ENCODE measurements at regions not wholly inside any gene's neighbourhood (a gene's known extent, or its start where the extent isn't known, plus 50 kb on each side); places are given as distances from the start of the nearest gene placed in this dataset.

GRCh38 chr2:177075254-177075653, 137.3 kb upstream of the HNRNPA3 start:
- Histone ChIP-seq H4K20me1 (ENCODE audit: insufficient read depth, low read length) (no peaks in the 10 kb centered on the region), H3K36me3 (replicated peaks in 1 of 2; ENCODE audit: control insufficient read depth in 1 of 2, insufficient read depth in 2 of 2, low read length in 2 of 2) (no peaks in the 10 kb centered on the region), H3K9ac (ENCODE audit: insufficient read depth, low read depth, low read length) (no peak overlapping the region), H3K4me1 (ENCODE audit: insufficient read depth, low read length) (no peaks in the 10 kb centered on the region), H3K4me3 (replicated peaks in 1 of 3; ENCODE audit: insufficient read depth in 1 of 3, low read depth in 2 of 3, low read length in 3 of 3) (no peak overlapping the region), H3K27me3 (ENCODE audit: control insufficient read depth in 1 of 2, insufficient read depth in 2 of 2, low read length in 2 of 2) (peaks cover 4 to 8% of the 10 kb centered on the region in 2 experiments; a peak in 3 of 5 replicates), H3K79me2 (ENCODE audit: insufficient read depth, low read length) (no peaks in the 10 kb centered on the region), H3K9me3 (ENCODE audit: low read length) (no peaks in the 10 kb centered on the region), H3K4me2 (ENCODE audit: low read depth, low read length) (no peak overlapping the region), H2AFZ (ENCODE audit: low read length) (no peak overlapping the region), H3K27ac (ENCODE audit: extremely low read length, insufficient read depth, low read length) (no peak overlapping the region)
- ChIA-PET CTCF (ENCODE audit: low intra/inter-chr PET ratio, low total read pairs) (no interaction called here), POLR2A (no interaction called here)
- intact Hi-C loops (cut with micrococcal nuclease; ENCODE audit: unreplicated experiment) (no loop called here), in situ Hi-C loops (cut with HindIII; ENCODE audit: extremely low pct_ligation_motif_present, low pct_unique_long_range_greater_than_20kb) (no loop called here)
- no peak for DNase-seq (ENCODE audit: low spot score)
- no peak for FAIRE-seq
- WGBS (ENCODE audit: low lambda C conversion rate), result under 1% methylated on average over 3 of the region's 3 CpGs
- ATAC-seq, result no peak
- BruUV-seq (replicated peaks), result no TSS peak
- TF ChIP-seq ZFP62 (CRISPR knock-in tag; IDR thresholded peaks at IDR 0.05), result no peak
- TF ChIP-seq TRIM24 (CRISPR knock-in tag; IDR thresholded peaks at IDR 0.05), result no peak
- TF ChIP-seq HHEX (CRISPR knock-in tag; IDR thresholded peaks at IDR 0.05), result no peak
- no peak for TF ChIP-seq ZNF598 (CRISPR knock-in tag; IDR thresholded peaks at IDR 0.05; ENCODE audit: borderline replicate concordance)
- TF ChIP-seq, protein P1, sequence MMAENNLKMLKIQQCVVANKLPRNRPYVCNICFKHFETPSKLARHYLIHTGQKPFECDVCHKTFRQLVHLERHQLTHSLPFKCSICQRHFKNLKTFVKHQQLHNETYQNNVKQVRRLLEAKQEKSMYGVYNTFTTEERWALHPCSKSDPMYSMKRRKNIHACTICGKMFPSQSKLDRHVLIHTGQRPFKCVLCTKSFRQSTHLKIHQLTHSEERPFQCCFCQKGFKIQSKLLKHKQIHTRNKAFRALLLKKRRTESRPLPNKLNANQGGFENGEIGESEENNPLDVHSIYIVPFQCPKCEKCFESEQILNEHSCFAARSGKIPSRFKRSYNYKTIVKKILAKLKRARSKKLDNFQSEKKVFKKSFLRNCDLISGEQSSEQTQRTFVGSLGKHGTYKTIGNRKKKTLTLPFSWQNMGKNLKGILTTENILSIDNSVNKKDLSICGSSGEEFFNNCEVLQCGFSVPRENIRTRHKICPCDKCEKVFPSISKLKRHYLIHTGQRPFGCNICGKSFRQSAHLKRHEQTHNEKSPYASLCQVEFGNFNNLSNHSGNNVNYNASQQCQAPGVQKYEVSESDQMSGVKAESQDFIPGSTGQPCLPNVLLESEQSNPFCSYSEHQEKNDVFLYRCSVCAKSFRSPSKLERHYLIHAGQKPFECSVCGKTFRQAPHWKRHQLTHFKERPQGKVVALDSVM (CRISPR knock-in tag; IDR thresholded peaks at IDR 0.05), result no peak
- no peak for TF ChIP-seq TOPORS (CRISPR knock-in tag; IDR thresholded peaks at IDR 0.05)
- TF ChIP-seq ZNF773 (CRISPR knock-in tag; IDR thresholded peaks at IDR 0.05; ENCODE audit: borderline replicate concordance), result no peak
- TF ChIP-seq MIXL1 (CRISPR knock-in tag; IDR thresholded peaks at IDR 0.05), result no peak
- TF ChIP-seq RNF219 (CRISPR knock-in tag; IDR thresholded peaks at IDR 0.05), result no peak
- no peak for TF ChIP-seq PHF21A (CRISPR knock-in tag; IDR thresholded peaks at IDR 0.05)
- no peak for TF ChIP-seq ZBED4 (CRISPR knock-in tag; IDR thresholded peaks at IDR 0.05; ENCODE audit: borderline replicate concordance)
- TF ChIP-seq RERE (CRISPR knock-in tag; IDR thresholded peaks at IDR 0.05; ENCODE audit: low read depth), result no peak
- no peak for TF ChIP-seq GATAD2A (CRISPR knock-in tag; IDR thresholded peaks at IDR 0.05)

Data from HepG2 (cell line).